ENCODE measurements at regions not wholly inside any gene's neighbourhood (a gene's known extent, or its start where the extent isn't known, plus 50 kb on each side); places are given as distances from the start of the nearest gene placed in this dataset.

GRCh38 chr13:50631041-50631440 lies 212.5 kb downstream of the DLEU7 start:
- TF ChIP-seq CTCF (IDR thresholded peaks at IDR 0.05), result no peak
- TF ChIP-seq POLR2A (IDR thresholded peaks at IDR 0.05), result no peak
- TF ChIP-seq POLR2AphosphoS5 (IDR thresholded peaks at IDR 0.05), result no peak
- no peak for TF ChIP-seq EP300 (IDR thresholded peaks at IDR 0.05; ENCODE audit: low read depth)

Data from transverse colon (tissue), 4 donors.